ENCODE measurements at regions not wholly inside any gene's neighbourhood (a gene's known extent, or its start where the extent isn't known, plus 50 kb on each side); places are given as distances from the start of the nearest gene placed in this dataset.

- TF ChIP-seq EZH2 (IDR thresholded peaks at IDR 0.05; ENCODE audit: insufficient read depth, poor library complexity, severe bottlenecking) = no peak
- no peak for TF ChIP-seq EZH2phosphoT487 (IDR thresholded peaks at IDR 0.05; ENCODE audit: insufficient read depth, low read depth)
Measured at GRCh38 chrX:39983715-39984114, 114.0 kb downstream of the BCOR start.
